ENCODE measurements at regions not wholly inside any gene's neighbourhood (a gene's known extent, or its start where the extent isn't known, plus 50 kb on each side); places are given as distances from the start of the nearest gene placed in this dataset.
"Not testable (repeated sequence)": the region's sequence is repeated elsewhere in the genome, so short reads cannot be mapped to it uniquely, and the experiment has no call there.

GRCh38 chr4:53706422-53707032 lies 115.2 kb upstream of the LNX1 start:
- no peaks in the 10 kb centered on the region for H3K36me3 ChIP-seq (ENCODE audit: control insufficient read depth in 2 of 2, insufficient read depth in 2 of 2, low read length in 2 of 2)
- H3K27ac ChIP-seq (ENCODE audit: low read length): no peak overlapping the region
- no peaks in the 10 kb centered on the region for H3K9me3 ChIP-seq (ENCODE audit: control insufficient read depth in 2 of 2, low read length in 2 of 2)
- H3K4me3 ChIP-seq (ENCODE audit: low read length in 2 of 2): no peak overlapping the region
- peaks cover 0 to 3% of the 10 kb centered on the region in 2 donors for H3K27me3 ChIP-seq (ENCODE audit: control insufficient read depth in 1 of 2, insufficient read depth in 2 of 2, low read length in 2 of 2)
- peaks cover 13% of the 10 kb centered on the region for H3K4me1 ChIP-seq (ENCODE audit: control insufficient read depth, insufficient read depth, low read length)
- H3K9ac ChIP-seq (ENCODE audit: low read length in 2 of 2): peak overlapping the region in 1 of 2 donors; percentile 10

DNA sequence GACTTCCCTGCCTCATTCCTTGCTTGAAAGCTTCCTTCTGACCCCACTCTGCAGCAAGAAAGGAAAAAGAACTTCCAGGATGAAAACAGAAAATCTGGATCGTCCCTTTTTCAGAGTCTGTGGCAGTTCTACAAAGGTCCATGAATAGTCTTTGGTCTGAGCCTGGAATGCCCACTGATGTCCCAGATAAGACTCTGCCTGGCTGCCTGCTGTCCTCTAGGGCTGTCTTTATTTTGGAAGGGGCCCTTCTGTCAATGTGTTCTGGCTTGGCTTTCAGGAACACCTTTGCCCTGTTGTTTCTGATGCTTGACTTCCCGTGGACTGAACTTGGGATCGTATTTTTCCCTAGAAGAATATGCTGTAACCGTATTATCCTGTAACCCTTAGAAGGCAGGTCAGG lies 114.7 kb upstream of the LNX1 start:
- Histone ChIP-seq H3K4me1 (ENCODE audit: control insufficient read depth, insufficient read depth, low read length) (peaks cover 13% of the 10 kb centered on the region), H3K27me3 (ENCODE audit: control insufficient read depth in 1 of 2, insufficient read depth in 2 of 2, low read length in 2 of 2) (peaks cover 0 to 3% of the 10 kb centered on the region in 2 donors), H3K9ac (ENCODE audit: low read length in 2 of 2) (peak overlapping the region in 1 of 2 donors; percentile 10), H3K27ac (ENCODE audit: low read length) (no peak overlapping the region), H3K4me3 (ENCODE audit: low read length in 2 of 2) (no peak overlapping the region), H3K36me3 (ENCODE audit: control insufficient read depth in 2 of 2, insufficient read depth in 2 of 2, low read length in 2 of 2) (no peaks in the 10 kb centered on the region), H3K9me3 (ENCODE audit: control insufficient read depth in 2 of 2, low read length in 2 of 2) (no peaks in the 10 kb centered on the region)

DNA sequence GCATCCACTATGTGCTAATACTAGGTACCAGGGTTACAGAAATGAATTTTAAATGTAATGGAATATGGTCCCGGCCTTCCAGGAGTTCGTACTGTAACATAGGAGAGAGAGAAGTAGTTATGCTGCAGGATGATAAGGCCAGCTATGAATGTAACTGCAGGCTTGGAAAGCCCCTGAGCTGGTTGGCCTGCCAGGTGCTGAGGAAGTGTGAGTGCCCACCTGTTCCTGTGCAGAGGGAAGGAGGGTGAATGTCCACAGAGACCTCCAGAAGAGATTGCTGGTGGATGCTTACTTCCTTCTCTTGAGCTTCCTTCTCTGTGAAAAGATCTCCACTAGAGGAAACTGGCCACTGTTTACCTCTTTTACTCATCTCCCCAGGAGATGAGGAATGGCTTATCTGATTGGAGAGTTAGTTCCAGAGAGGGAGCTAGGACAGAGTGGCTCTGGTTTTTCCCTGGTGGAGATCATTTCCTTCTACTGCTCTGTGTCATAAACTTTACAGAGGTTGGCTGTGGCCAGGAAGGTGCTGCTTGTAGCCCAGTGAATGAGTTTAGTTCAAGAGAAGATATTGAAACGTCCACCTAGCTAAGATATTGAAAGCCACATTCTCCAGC lies 114.0 kb upstream of the LNX1 start:
- Histone ChIP-seq H3K27ac (ENCODE audit: low read length) (no peak overlapping the region), H3K36me3 (ENCODE audit: control insufficient read depth in 2 of 2, insufficient read depth in 2 of 2, low read length in 2 of 2) (no peaks in the 10 kb centered on the region), H3K27me3 (ENCODE audit: control insufficient read depth in 1 of 2, insufficient read depth in 2 of 2, low read length in 2 of 2) (peaks cover 0 to 3% of the 10 kb centered on the region in 2 donors)

GRCh38 chr4:53704329-53704728 lies 113.0 kb upstream of the LNX1 start:
- Histone ChIP-seq H3K27ac (ENCODE audit: low read length) (no peak overlapping the region), H3K36me3 (ENCODE audit: control insufficient read depth in 2 of 2, insufficient read depth in 2 of 2, low read length in 2 of 2) (no peaks in the 10 kb centered on the region), H3K9me3 (ENCODE audit: control insufficient read depth in 2 of 2, low read length in 2 of 2) (no peaks in the 10 kb centered on the region), H3K4me3 (ENCODE audit: low read length in 2 of 2) (no peak overlapping the region), H3K27me3 (ENCODE audit: control insufficient read depth in 1 of 2, insufficient read depth in 2 of 2, low read length in 2 of 2) (peaks cover 0 to 3% of the 10 kb centered on the region in 2 donors), H3K4me1 (ENCODE audit: control insufficient read depth, insufficient read depth, low read length) (peaks cover 13% of the 10 kb centered on the region), H3K9ac (ENCODE audit: low read length in 2 of 2) (no peak overlapping the region)

More for the DNA sequence above, 114.0 kb upstream of the LNX1 start:
- peaks cover 13% of the 10 kb centered on the region for H3K4me1 ChIP-seq (ENCODE audit: control insufficient read depth, insufficient read depth, low read length)
- no peak overlapping the region for H3K4me3 ChIP-seq (ENCODE audit: low read length in 2 of 2)
- no peaks in the 10 kb centered on the region for H3K9me3 ChIP-seq (ENCODE audit: control insufficient read depth in 2 of 2, low read length in 2 of 2)
- no peak overlapping the region for H3K9ac ChIP-seq (ENCODE audit: low read length in 2 of 2)

GRCh38 chr4:53703267-53703655 lies 112.0 kb upstream of the LNX1 start:
- Histone ChIP-seq H3K36me3 (ENCODE audit: control insufficient read depth in 2 of 2, insufficient read depth in 2 of 2, low read length in 2 of 2) (no peaks in the 10 kb centered on the region), H3K4me1 (ENCODE audit: control insufficient read depth, insufficient read depth, low read length) (peaks cover 13% of the 10 kb centered on the region), H3K9ac (ENCODE audit: low read length in 2 of 2) (no peak overlapping the region), H3K27me3 (ENCODE audit: control insufficient read depth in 1 of 2, insufficient read depth in 2 of 2, low read length in 2 of 2) (no peaks in the 10 kb centered on the region), H3K27ac (ENCODE audit: low read length) (no peak overlapping the region), H3K9me3 (ENCODE audit: control insufficient read depth in 2 of 2, low read length in 2 of 2) (no peaks in the 10 kb centered on the region), H3K4me3 (ENCODE audit: low read length in 2 of 2) (peak overlapping the region; percentile 36 to 67)

DNA sequence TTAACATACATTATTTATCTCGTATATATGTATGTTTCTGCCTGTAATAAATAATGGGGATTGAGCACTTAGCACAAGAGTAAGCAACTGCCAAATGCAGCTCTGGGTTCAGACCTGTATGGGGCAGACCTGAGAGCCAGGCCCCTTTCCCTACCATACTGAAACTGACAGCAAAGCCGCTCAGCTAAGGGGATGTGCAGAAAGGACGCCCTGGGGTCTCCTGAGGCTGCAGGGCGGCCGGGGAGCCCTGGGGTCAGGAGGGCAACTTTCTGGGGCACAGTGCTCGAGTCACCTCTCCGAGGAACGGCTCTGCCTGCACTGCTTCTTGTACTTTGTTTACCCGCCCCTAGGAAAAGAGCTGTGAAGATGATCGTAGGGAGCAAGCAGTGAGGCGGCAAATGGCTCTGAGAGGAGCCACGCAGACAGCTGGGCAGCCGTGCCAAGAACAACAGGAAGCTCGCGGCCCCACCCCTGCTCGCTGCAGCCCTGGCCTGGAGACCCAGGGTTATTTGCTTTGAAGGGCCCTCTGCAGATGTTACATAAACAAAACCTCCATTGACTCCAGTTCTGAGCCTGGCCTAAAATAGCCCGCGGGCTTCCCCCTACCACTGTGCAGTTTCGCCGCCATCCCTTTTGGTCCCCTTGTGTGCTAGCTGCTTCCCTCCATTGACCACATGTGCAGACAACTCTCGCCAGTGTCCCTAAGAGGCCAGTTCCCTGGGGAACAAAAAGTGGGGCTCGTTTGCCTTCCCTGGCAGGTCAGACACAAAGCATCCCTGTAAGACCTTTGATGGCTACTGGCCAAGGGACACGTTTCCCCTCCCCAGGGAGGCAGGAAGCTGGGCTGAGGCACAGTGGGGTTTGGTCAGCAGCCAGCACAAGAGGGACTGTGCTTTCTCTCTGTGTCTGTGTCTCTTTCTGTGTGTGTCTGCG lies 111.3 kb upstream of the LNX1 start:
- Histone ChIP-seq H3K9ac (ENCODE audit: low read length in 2 of 2) (peak overlapping the region in 1 of 2 donors; percentile 29), H3K4me3 (ENCODE audit: low read length in 2 of 2) (peak overlapping the region; percentile 36 to 67), H3K4me1 (ENCODE audit: control insufficient read depth, insufficient read depth, low read length) (peaks cover 13% of the 10 kb centered on the region), H3K9me3 (ENCODE audit: control insufficient read depth in 2 of 2, low read length in 2 of 2) (no peaks in the 10 kb centered on the region), H3K27ac (ENCODE audit: low read length) (peak overlapping the region; percentile 18), H3K36me3 (ENCODE audit: control insufficient read depth in 2 of 2, insufficient read depth in 2 of 2, low read length in 2 of 2) (no peaks in the 10 kb centered on the region), H3K27me3 (ENCODE audit: control insufficient read depth in 1 of 2, insufficient read depth in 2 of 2, low read length in 2 of 2) (no peaks in the 10 kb centered on the region)

DNA sequence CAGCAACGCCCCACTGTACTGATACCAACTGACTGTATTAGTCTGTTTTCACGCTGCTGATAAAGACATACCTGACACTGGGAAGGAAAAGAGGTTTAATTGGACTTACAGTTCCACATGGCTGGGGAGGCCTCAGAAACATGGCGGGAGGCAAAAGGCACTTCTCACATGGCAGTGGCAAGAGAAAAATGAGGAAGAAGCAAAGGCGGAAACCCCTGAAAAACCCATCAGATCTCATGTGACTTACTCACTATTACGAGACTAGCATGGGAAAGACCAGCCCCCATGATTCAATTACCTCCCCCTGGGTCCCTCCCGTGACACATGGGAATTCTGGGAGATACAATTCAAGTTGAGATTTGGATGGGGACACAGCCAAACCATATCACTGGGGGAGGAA lies 110.0 kb upstream of the LNX1 start:
- not testable (repeated sequence) for H3K9me3 ChIP-seq (ENCODE audit: control insufficient read depth in 2 of 2, low read length in 2 of 2); H3K4me3 ChIP-seq (ENCODE audit: low read length in 2 of 2); H3K9ac ChIP-seq (ENCODE audit: low read length in 2 of 2); H3K27me3 ChIP-seq (ENCODE audit: control insufficient read depth in 1 of 2, insufficient read depth in 2 of 2, low read length in 2 of 2); H3K36me3 ChIP-seq (ENCODE audit: control insufficient read depth in 2 of 2, insufficient read depth in 2 of 2, low read length in 2 of 2); H3K27ac ChIP-seq (ENCODE audit: low read length)
- H3K4me1 ChIP-seq (ENCODE audit: control insufficient read depth, insufficient read depth, low read length): peaks cover 13% of the 10 kb centered on the region

- peaks cover 13% of the 10 kb centered on the region for H3K4me1 ChIP-seq (ENCODE audit: control insufficient read depth, insufficient read depth, low read length)
- H3K27ac ChIP-seq (ENCODE audit: low read length); H3K9me3 ChIP-seq (ENCODE audit: control insufficient read depth in 2 of 2, low read length in 2 of 2); H3K4me3 ChIP-seq (ENCODE audit: low read length in 2 of 2); H3K36me3 ChIP-seq (ENCODE audit: control insufficient read depth in 2 of 2, insufficient read depth in 2 of 2, low read length in 2 of 2); H3K27me3 ChIP-seq (ENCODE audit: control insufficient read depth in 1 of 2, insufficient read depth in 2 of 2, low read length in 2 of 2); H3K9ac ChIP-seq (ENCODE audit: low read length in 2 of 2): not testable (repeated sequence)
Observed at GRCh38 chr4:53699310-53699709, 108.0 kb upstream of the LNX1 start.

GRCh38 chr4:53697016-53697685 lies 105.9 kb upstream of the LNX1 start:
- Histone ChIP-seq H3K4me3 (ENCODE audit: low read length in 2 of 2) (no peak overlapping the region), H3K4me1 (ENCODE audit: control insufficient read depth, insufficient read depth, low read length) (peaks cover under 1% of the 10 kb centered on the region), H3K9me3 (ENCODE audit: control insufficient read depth in 2 of 2, low read length in 2 of 2) (no peaks in the 10 kb centered on the region)

DNA sequence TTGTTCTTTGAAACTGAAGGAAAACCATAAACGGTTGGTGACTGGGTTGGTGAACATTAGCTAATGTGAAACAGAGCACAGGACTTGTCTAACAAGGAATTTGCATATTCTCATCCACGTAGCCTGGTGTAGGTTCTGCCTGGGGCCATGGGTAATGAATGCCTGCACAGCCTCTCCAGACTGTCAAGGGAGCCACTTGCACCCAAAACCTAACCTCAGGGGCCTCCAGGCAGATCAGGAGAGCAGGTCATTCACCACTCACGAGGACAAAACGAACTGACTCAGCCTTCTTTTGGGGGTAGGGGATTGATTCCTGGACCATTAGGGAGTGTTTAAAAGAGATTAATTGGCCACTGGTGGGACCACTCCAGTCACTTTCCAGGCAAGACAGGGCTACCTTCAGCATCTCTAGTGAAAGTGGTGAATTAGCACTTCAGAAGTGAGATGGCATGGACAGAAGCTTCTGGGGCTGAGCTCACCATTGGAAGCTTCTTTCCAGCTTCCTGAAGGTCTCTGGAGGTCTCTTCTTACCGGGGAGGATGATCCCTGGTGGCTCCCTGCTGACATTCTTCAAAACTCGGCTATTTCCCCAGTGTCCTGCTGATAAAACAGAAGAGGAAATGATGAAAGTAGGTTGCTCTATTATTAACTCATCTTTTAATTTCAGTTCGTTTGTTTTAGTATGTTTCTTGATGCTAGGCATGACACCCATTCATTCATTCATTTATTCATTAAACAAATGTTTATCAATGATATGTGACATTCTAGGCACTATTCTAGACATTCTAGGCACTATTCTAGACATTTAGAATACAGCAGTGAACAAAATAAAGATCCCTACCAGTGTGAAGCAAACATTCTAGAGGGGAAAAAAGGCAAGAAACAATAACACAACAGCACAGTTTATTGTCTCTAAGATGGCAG lies 104.5 kb upstream of the LNX1 start:
- H3K9ac ChIP-seq (ENCODE audit: low read length in 2 of 2): no peak overlapping the region
- H3K27ac ChIP-seq (ENCODE audit: low read length): no peak overlapping the region
- H3K27me3 ChIP-seq (ENCODE audit: control insufficient read depth in 1 of 2, insufficient read depth in 2 of 2, low read length in 2 of 2): no peaks in the 10 kb centered on the region
- no peak overlapping the region for H3K4me3 ChIP-seq (ENCODE audit: low read length in 2 of 2)
- H3K36me3 ChIP-seq (ENCODE audit: control insufficient read depth in 2 of 2, insufficient read depth in 2 of 2, low read length in 2 of 2): no peaks in the 10 kb centered on the region
- no peaks in the 10 kb centered on the region for H3K9me3 ChIP-seq (ENCODE audit: control insufficient read depth in 2 of 2, low read length in 2 of 2)
- no peaks in the 10 kb centered on the region for H3K4me1 ChIP-seq (ENCODE audit: control insufficient read depth, insufficient read depth, low read length)

More at GRCh38 chr4:53697016-53697685, 105.9 kb upstream of the LNX1 start:
- H3K27me3 ChIP-seq (ENCODE audit: control insufficient read depth in 1 of 2, insufficient read depth in 2 of 2, low read length in 2 of 2): no peaks in the 10 kb centered on the region
- no peak overlapping the region for H3K27ac ChIP-seq (ENCODE audit: low read length)
- no peak overlapping the region for H3K9ac ChIP-seq (ENCODE audit: low read length in 2 of 2)
- H3K36me3 ChIP-seq (ENCODE audit: control insufficient read depth in 2 of 2, insufficient read depth in 2 of 2, low read length in 2 of 2): no peaks in the 10 kb centered on the region

Measured in stomach smooth muscle (tissue), 2 donors.